ENCODE measurements at regions not wholly inside any gene's neighbourhood (a gene's known extent, or its start where the extent isn't known, plus 50 kb on each side); places are given as distances from the start of the nearest gene placed in this dataset.
"Not testable (repeated sequence)": the region's sequence is repeated elsewhere in the genome, so short reads cannot be mapped to it uniquely, and the experiment has no call there.

- H3K4me3 ChIP-seq, result no peak overlapping the region
- intact Hi-C loops (cut with DNase I), result no loop called here
Measured at GRCh38 chr21:16218682-16219343, 489.0 kb downstream of the USP25 start.

GRCh38 chr21:16224756-16225155 lies 495.0 kb downstream of the USP25 start:
- H3K4me1 ChIP-seq; H3K27ac ChIP-seq; H3K27me3 ChIP-seq; H3K36me3 ChIP-seq; H3K4me3 ChIP-seq; H3K9me3 ChIP-seq; intact Hi-C loops (cut with DNase I); DNase-seq: not testable (repeated sequence)
- ATAC-seq, result peak; percentile 88

More at GRCh38 chr21:16218682-16219343, 489.0 kb downstream of the USP25 start:
- Histone ChIP-seq H3K27ac (no peak overlapping the region), H3K9me3 (no peaks in the 10 kb centered on the region), H3K27me3 (no peaks in the 10 kb centered on the region), H3K36me3 (no peaks in the 10 kb centered on the region), H3K4me1 (no peaks in the 10 kb centered on the region)
- no peak for DNase-seq
- no peak for ATAC-seq
- TF ChIP-seq, protein P1, sequence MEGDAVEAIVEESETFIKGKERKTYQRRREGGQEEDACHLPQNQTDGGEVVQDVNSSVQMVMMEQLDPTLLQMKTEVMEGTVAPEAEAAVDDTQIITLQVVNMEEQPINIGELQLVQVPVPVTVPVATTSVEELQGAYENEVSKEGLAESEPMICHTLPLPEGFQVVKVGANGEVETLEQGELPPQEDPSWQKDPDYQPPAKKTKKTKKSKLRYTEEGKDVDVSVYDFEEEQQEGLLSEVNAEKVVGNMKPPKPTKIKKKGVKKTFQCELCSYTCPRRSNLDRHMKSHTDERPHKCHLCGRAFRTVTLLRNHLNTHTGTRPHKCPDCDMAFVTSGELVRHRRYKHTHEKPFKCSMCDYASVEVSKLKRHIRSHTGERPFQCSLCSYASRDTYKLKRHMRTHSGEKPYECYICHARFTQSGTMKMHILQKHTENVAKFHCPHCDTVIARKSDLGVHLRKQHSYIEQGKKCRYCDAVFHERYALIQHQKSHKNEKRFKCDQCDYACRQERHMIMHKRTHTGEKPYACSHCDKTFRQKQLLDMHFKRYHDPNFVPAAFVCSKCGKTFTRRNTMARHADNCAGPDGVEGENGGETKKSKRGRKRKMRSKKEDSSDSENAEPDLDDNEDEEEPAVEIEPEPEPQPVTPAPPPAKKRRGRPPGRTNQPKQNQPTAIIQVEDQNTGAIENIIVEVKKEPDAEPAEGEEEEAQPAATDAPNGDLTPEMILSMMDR (IDR thresholded peaks at IDR 0.05), result no peak

DNA sequence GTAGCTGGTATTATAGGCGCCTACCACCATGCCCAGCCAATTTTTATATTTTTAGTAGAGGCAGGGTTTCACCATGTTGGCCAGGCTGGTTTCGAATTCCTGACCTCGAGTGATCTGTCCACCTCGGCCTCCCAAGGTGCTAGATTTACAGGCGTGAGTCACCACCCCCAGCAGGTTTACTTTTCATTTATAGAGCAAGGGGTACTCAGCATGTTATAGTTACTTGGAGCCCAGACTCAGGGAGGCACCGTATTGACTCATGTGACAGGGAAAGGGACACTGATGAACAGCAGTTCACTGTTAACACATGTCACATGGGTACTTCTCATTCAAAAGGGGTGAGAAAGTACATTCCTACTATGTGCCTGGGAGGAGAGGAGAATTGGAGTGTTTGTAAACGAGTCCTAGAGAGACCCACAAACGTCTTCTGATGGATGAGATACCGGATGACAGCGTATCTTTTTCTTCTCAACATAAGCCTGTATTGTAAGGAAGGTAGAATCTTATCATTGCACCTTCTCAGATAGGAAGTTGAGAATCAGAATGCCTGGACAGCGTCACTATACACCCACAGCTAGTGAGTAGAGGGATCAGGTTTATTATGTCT lies 510.0 kb downstream of the USP25 start:
- intact Hi-C loops (cut with DNase I), result no loop called here
- Histone ChIP-seq H3K4me1 (no peaks in the 10 kb centered on the region), H3K27ac (no peak overlapping the region), H3K4me3 (no peak overlapping the region), H3K9me3 (no peaks in the 10 kb centered on the region), H3K27me3 (no peaks in the 10 kb centered on the region), H3K36me3 (no peaks in the 10 kb centered on the region)
- TF ChIP-seq, protein P1 (IDR thresholded peaks at IDR 0.05), result no peak
- DNase-seq, result no peak
- ATAC-seq, result no peak

DNA sequence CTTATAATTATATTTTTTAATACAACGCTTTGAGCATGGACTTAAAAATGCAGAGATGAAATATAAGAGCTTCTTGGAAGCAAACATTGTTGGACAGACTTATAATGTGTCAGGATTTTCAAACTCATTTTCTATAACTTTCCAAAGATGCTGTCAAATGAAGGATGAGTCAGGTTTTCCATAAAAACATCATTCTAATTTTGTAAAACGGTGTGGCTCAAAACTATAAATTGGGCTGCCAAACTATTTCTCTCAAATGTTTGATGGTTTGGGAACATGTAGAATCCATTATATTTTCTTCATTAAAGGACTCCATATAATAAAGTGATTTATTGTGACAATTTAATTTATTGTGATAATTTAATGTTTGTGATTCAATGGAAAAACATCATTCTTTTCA lies 511.2 kb downstream of the USP25 start:
- no peak overlapping the region for H3K4me3 ChIP-seq
- TF ChIP-seq, protein P1 (IDR thresholded peaks at IDR 0.05), result no peak
- no peaks in the 10 kb centered on the region for H3K27me3 ChIP-seq
- H3K27ac ChIP-seq, result no peak overlapping the region
- H3K36me3 ChIP-seq, result no peaks in the 10 kb centered on the region
- H3K9me3 ChIP-seq, result no peaks in the 10 kb centered on the region
- intact Hi-C loops (cut with DNase I), result no loop called here
- ATAC-seq (no peak), DNase-seq (no peak)
- H3K4me1 ChIP-seq, result no peaks in the 10 kb centered on the region

DNA sequence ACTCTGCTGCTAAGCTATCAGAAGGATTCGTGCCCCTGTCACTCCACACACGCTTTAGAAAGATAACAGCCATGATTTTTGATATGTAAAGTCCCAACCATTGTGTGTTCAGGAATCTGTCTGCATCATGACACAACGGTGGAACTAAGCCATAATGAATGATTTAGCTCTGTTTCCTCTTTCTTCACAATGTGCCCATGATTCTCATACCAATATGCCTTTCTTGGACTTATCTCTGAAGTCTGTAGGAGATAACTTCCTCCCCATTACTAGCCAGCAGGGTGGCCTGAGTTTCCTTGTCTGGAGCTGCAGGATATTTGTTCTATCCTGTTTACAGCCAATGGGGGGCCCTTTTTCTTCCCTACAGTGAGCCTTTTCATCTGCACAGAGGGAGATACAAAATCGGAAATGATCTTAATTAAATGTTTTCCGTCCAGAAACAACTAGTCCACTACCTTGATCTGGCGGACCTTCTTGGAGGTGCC lies 511.7 kb downstream of the USP25 start:
- TF ChIP-seq, protein P1 (IDR thresholded peaks at IDR 0.05), result no peak
- intact Hi-C loops (cut with DNase I), result no loop called here
- H3K27ac ChIP-seq, result no peak overlapping the region

DNA sequence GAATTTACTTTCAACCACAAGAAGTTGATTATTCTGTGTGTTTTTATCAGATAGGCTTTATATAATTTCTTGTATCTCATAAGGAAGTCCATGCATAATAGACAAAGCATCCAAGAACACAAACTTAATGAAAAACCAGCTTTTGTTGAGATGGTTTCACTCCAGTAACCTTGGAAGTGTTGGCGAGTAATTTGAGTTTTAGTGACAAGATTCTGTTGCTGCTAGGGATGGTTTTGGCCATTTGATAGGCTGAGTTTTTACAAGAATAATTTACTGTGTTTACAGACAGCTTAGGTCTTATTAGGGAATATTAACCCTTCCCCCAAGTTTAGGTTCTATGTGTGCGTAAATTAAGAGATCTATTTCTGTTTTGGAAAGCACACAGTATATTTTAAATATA lies 513.6 kb downstream of the USP25 start:
- Histone ChIP-seq H3K4me1 (no peaks in the 10 kb centered on the region), H3K27me3 (no peaks in the 10 kb centered on the region), H3K9me3 (no peaks in the 10 kb centered on the region), H3K36me3 (no peaks in the 10 kb centered on the region), H3K27ac (no peak overlapping the region), H3K4me3 (no peak overlapping the region)
- intact Hi-C loops (cut with DNase I), result no loop called here
- TF ChIP-seq, protein P1 (IDR thresholded peaks at IDR 0.05), result no peak
- DNase-seq, result no peak
- no peak for ATAC-seq

More for the DNA sequence above, 511.7 kb downstream of the USP25 start:
- H3K9me3 ChIP-seq, result no peaks in the 10 kb centered on the region
- H3K4me1 ChIP-seq, result no peaks in the 10 kb centered on the region
- ATAC-seq (no peak), DNase-seq (no peak)
- no peak overlapping the region for H3K4me3 ChIP-seq
- no peaks in the 10 kb centered on the region for H3K27me3 ChIP-seq
- no peaks in the 10 kb centered on the region for H3K36me3 ChIP-seq
